Gastrocnemius medialis (tissue), 4 donors: ENCODE measurements at regions not wholly inside any gene's neighbourhood (a gene's known extent, or its start where the extent isn't known, plus 50 kb on each side); places are given as distances from the start of the nearest gene placed in this dataset.

Source experiments
- ATAC-seq, 2 donors: fragments of 150-250 bp; one replicate each; pipeline ENCODE4 v1.9.1; 2016
- DNase-seq, 2 donors: peaks; one replicate each; pipeline ENCODE4 v3.0.0-alpha.2; 2019
- H3K27ac ChIP-seq, 4 donors: fragments of 200-600 bp; sonication (generic); 1 replicate in 1 of 4; 2 replicates in 3 of 4; pipeline ENCODE4 v1.5.1; 2016 to 2018; ENCODE audit warnings: mild to moderate bottlenecking in 2 of 4, moderate library complexity in 1 of 4
- H3K27me3 ChIP-seq, 3 donors: fragments of 200-600 bp; sonication (generic) in 2 of 3; 1 replicate in 1 of 3; 2 replicates in 2 of 3; pipeline versions ENCODE4 v1.5.1 to v1.6.0; 2016 to 2019; ENCODE audit warnings: mild to moderate bottlenecking in 1 of 3, moderate library complexity in 1 of 3
- H3K36me3 ChIP-seq, 2 donors: fragments of 200-600 bp; sonication (generic) in 1 of 2; one replicate each; pipeline ENCODE4 v1.5.1; 2017 to 2018
- H3K4me1 ChIP-seq, 2 donors: fragments of 200-600 bp; sonication (generic) in 1 of 2; one replicate each; pipeline ENCODE4 v1.5.1; 2016 to 2017; ENCODE audit warnings: mild to moderate bottlenecking in 2 of 2
- H3K4me3 ChIP-seq, 4 donors: fragments of 200-600 bp; sonication (generic) in 3 of 4; 1 replicate in 1 of 4; 2 replicates in 3 of 4; pipeline ENCODE4 v1.5.1; 2016 to 2019; ENCODE audit warnings: mild to moderate bottlenecking in 2 of 4
- H3K9me3 ChIP-seq, 3 donors: fragments of 200-600 bp; sonication (generic) in 2 of 3; 1 replicate in 1 of 3; 2 replicates in 2 of 3; pipeline ENCODE4 v1.5.1; 2016 to 2019
- POLR2A ChIP-seq, 2 donors: fragments of 450-650 bp; IDR thresholded peaks; one replicate each; pipeline ENCODE4 v1.6.1; 2017; ENCODE audit warnings: antibody characterized with exemption in 2 of 2, mild to moderate bottlenecking in 2 of 2, moderate library complexity in 2 of 2
- in situ Hi-C, 4 donors: fragments of 200-750 bp; cut with MboI; loops; one replicate each; pipeline versions ENCODE4 v1.15.0 to v1.8.0; 2017; ENCODE audit warnings: low sequenced_read_pairs in 4 of 4
- intact Hi-C: fragments of 100-400 bp; cut with DNase I; formaldehyde crosslinking; loops from one replicate; pipeline ENCODE4 v1.15.1; 2023; ENCODE audit warnings: low total_unique reads
- TF ChIP-seq, protein P1 (sequence below), 5 experiments: fragments of 450-650 bp in 3 of 5; fragments of 200-600 bp in 2 of 5; sonication (generic) in 2 of 5; IDR thresholded peaks in 4 of 5; conservative IDR thresholded peaks in 1 of 5; 1 replicate in 4 of 5; 2 replicates in 1 of 5; pipeline ENCODE4 v1.5.1; 2016 to 2019; ENCODE audit warnings: antibody characterized with exemption in 5 of 5, mild to moderate bottlenecking in 3 of 5, moderate library complexity in 3 of 5

DNA sequence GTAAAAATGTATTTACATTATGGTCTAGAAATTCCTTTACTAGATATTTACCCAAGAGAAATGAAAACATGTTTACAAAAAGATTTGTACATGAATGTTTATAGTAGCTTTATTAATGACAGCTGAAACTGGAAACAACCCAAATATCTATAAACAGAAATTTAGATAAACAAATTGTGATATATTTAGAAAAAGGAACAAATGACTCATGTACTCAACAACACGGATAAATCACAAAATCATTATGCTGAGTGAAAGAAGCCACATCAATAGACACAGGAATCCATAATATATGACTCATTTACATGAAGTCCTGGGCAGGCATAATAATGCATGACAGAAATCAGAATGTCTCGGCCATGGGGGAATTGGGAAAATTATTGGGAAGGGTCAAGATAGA is 1020.2 kb downstream of the SQOR start:
- intact Hi-C loops (no loop called here), in situ Hi-C loops (no loop called here)
- Histone ChIP-seq H3K4me3 (no peak overlapping the region), H3K27ac (no peak overlapping the region), H3K9me3 (no peaks in the 10 kb centered on the region), H3K4me1 (no peaks in the 10 kb centered on the region), H3K36me3 (no peaks in the 10 kb centered on the region), H3K27me3 (no peaks in the 10 kb centered on the region)
- TF ChIP-seq, protein P1, sequence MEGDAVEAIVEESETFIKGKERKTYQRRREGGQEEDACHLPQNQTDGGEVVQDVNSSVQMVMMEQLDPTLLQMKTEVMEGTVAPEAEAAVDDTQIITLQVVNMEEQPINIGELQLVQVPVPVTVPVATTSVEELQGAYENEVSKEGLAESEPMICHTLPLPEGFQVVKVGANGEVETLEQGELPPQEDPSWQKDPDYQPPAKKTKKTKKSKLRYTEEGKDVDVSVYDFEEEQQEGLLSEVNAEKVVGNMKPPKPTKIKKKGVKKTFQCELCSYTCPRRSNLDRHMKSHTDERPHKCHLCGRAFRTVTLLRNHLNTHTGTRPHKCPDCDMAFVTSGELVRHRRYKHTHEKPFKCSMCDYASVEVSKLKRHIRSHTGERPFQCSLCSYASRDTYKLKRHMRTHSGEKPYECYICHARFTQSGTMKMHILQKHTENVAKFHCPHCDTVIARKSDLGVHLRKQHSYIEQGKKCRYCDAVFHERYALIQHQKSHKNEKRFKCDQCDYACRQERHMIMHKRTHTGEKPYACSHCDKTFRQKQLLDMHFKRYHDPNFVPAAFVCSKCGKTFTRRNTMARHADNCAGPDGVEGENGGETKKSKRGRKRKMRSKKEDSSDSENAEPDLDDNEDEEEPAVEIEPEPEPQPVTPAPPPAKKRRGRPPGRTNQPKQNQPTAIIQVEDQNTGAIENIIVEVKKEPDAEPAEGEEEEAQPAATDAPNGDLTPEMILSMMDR (IDR thresholded peaks at IDR 0.05 in 4 of 5, conservative IDR thresholded peaks at IDR 0.05 in 1 of 5), result no peak
- TF ChIP-seq POLR2A (IDR thresholded peaks at IDR 0.05), result no peak
- ATAC-seq (no peak), DNase-seq (no peak)

DNA sequence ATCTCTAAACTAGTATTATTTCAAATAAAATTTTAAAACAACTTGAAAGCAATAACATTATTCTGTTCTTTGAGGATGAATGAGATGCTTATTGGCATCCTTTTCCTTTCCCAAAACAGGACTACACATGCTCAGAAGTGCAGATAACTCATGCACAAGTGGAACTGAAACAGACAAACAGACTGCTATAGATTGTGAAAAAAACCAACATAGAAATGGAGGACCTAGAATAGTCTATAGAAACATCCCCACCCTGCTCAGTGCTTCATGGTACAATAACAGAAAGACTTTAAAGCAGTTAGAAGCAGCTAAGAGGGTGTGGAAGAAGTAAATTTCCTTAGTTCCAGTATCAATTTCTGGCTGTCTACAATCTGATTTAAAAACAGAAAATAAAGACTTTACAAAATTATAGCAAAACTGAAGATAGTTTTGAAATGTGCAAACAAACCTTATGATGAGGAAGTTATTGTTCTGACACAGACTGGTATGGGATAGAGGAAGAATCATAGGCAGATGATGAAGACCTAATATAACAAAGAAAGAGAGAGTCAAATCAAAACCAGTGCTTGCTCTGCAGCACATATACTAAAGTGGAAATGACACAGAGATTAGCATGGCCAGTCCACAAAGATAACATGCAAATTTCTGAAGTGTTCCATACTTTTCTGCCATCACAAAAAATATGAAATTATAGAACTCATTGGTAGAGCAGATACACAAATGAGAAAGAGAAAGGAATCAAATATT is 1025.4 kb downstream of the SQOR start:
- in situ Hi-C loops, result no loop called here
- no peaks in the 10 kb centered on the region for H3K27me3 ChIP-seq
- no peak overlapping the region for H3K27ac ChIP-seq

DNA sequence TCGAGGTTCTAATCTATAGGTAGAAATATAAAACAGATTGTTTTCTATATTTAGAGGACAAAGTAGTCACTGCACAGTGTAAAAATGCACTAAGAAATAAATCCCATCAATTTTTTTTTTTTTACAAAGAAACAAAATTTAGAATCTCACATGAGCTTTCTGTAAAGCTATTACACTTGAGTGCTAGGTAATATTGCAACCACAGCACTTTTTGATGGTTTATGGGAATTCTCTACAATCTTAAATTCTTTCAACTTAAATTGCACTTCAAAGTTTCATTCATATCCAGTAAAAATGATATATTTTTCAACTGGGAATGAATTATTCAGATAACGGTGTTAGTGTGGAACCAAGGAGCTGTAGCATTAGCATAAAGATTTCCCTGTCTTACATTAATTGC is 1035.4 kb downstream of the SQOR start:
- Histone ChIP-seq H3K4me1 (no peaks in the 10 kb centered on the region), H3K27me3 (no peaks in the 10 kb centered on the region), H3K4me3 (no peak overlapping the region), H3K9me3 (no peaks in the 10 kb centered on the region), H3K36me3 (no peaks in the 10 kb centered on the region), H3K27ac (no peak overlapping the region)
- TF ChIP-seq, protein P1 (IDR thresholded peaks at IDR 0.05 in 4 of 5, conservative IDR thresholded peaks at IDR 0.05 in 1 of 5), result no peak
- no peak for TF ChIP-seq POLR2A (IDR thresholded peaks at IDR 0.05)
- no peak for DNase-seq
- intact Hi-C loops (no loop called here), in situ Hi-C loops (no loop called here)
- ATAC-seq, result no peak

More for the DNA sequence above, 1025.4 kb downstream of the SQOR start:
- Histone ChIP-seq H3K4me1 (no peaks in the 10 kb centered on the region), H3K9me3 (no peaks in the 10 kb centered on the region), H3K36me3 (no peaks in the 10 kb centered on the region), H3K4me3 (no peak overlapping the region)
- no peak for DNase-seq
- intact Hi-C loops, result no loop called here
- TF ChIP-seq, protein P1 (IDR thresholded peaks at IDR 0.05 in 4 of 5, conservative IDR thresholded peaks at IDR 0.05 in 1 of 5), result no peak
- TF ChIP-seq POLR2A (IDR thresholded peaks at IDR 0.05), result no peak
- no peak for ATAC-seq

DNA sequence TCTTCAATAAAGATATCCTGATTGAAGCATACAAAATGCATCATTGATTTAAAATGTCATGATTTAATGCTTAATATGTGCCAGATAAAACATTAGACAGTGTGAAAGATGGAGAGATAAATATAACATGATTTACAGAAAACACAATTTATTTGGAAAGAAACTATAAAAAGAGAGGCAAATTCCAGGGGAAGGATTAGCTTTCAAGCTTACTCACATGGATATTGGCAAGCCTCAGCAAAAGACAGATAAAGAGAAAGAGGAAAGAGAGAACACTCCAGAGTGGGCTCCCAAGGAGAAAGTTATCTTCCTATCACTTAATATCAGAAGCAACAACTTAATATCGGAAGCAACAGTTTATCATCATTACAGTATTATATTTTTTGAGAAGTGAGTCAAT is 1036.5 kb downstream of the SQOR start:
- in situ Hi-C loops (no loop called here), intact Hi-C loops (no loop called here)
- Histone ChIP-seq H3K4me1 (no peaks in the 10 kb centered on the region), H3K27ac (no peak overlapping the region), H3K4me3 (no peak overlapping the region), H3K36me3 (no peaks in the 10 kb centered on the region), H3K27me3 (no peaks in the 10 kb centered on the region), H3K9me3 (no peaks in the 10 kb centered on the region)
- ATAC-seq (no peak), DNase-seq (no peak)
- no peak for TF ChIP-seq POLR2A (IDR thresholded peaks at IDR 0.05)
- TF ChIP-seq, protein P1 (IDR thresholded peaks at IDR 0.05 in 4 of 5, conservative IDR thresholded peaks at IDR 0.05 in 1 of 5), result no peak

DNA sequence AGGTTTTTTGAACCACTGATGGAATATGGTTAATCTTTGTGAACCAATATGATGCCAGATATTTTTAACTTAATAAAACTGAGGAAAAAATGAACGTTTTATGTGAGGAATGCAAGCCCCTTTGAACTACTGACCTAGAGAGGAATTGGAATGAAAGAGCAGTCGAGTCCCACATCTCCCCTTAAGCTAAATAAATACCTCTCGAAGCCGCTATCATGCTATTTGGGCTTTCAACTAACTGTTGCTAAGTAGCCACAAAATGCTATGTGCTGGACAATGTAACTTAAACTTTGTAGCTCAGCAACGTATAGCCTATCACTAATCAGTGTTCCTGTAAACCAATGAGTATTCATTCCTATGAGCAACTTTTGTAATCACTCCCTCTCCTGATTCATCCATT is 1037.2 kb downstream of the SQOR start:
- no peak for TF ChIP-seq POLR2A (IDR thresholded peaks at IDR 0.05)
- TF ChIP-seq, protein P1 (IDR thresholded peaks at IDR 0.05 in 4 of 5, conservative IDR thresholded peaks at IDR 0.05 in 1 of 5), result no peak
- Histone ChIP-seq H3K9me3 (no peaks in the 10 kb centered on the region), H3K27me3 (no peaks in the 10 kb centered on the region), H3K4me3 (no peak overlapping the region), H3K4me1 (no peaks in the 10 kb centered on the region), H3K36me3 (no peaks in the 10 kb centered on the region), H3K27ac (no peak overlapping the region)
- ATAC-seq, result no peak
- intact Hi-C loops, result no loop called here
- no peak for DNase-seq
- in situ Hi-C loops, result no loop called here
